Stimulated activated CD4-positive, alpha-beta T cell treated with anti-CD3 and anti-CD28 coated beads, Interleukin-4, amount 100 ng/mL, for 4 hours (primary cell): ENCODE measurements at regions not wholly inside any gene's neighbourhood (a gene's known extent, or its start where the extent isn't known, plus 50 kb on each side); places are given as distances from the start of the nearest gene placed in this dataset.

Source experiments
- DNase-seq, 2 experiments: peaks; one replicate each; pipeline ENCODE4 v3.0.0-alpha.2; 2020

DNA sequence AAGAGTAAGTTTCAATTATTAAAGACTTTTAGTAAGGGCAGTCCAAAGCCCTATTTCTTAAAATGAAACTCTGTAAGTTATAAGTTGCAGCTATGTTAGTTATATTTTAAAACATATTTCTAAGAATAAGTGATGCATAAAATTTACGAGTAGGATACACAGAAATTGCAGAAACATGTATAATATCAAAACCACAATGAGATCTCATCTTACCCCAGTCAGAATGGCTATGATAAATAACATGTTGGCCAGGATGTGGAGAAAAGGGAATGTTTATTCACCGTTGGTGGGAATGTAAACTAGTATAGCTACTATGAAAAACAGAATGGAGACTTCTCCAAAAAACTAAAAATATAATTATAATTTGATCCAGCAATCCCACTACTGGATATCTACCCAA is 201.2 kb downstream of the CBLN2 start:
- DNase-seq, result no peak

DNA sequence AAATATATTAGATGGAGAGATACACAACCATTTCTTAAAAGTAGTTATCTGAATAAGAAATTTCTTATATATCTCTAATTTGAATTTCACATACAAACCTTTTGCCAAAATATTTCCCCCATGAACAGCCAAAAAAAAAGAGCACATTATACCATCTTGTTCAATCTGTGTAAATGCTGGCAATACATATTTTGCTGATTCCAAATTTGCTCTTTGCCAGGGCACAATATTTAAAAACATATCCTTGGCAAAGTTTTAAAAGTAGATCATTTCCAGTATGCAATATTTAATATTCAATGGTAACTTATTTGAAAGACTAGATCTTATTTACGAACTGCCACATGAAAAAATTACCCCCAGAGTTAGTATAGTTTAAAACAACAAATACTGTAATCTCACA is 204.2 kb downstream of the CBLN2 start:
- no peak for DNase-seq

DNA sequence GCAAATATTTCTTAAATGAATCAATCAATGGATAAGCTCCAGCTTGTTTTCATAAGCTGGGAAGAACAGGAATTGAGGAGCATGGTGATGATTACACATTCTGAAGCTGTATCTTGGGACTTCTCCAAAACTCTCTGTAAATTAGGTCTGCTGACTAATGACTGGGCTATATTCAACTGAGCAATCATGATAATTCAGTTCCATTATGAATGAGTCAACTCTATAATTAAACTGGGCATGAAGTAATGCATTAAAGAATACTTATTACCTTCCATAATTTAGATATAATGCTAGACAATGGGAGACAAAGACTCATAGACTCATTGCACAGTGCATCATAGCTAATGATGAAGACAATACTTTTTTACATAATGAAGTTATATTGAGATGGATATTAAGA is 207.4 kb downstream of the CBLN2 start:
- no peak for DNase-seq

DNA sequence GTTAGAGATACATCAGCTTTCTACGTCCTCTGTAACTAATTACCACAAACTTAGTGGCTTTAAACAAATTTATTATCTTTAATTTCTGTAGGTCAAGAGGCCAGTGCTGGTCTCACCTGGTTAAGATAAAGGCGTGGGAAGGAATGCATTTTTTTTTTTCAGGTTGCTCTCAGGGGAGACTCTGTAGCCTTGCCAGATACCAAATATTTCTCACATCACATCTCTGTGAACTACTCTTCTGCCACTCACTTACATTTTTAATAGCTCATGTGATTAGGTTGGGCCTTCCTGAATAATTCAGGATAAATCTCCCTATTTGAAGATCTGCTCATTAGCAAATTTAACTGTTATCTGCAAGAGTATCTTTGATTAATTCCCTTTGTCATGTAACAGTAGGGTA is 214.6 kb downstream of the CBLN2 start:
- DNase-seq, result no peak

DNA sequence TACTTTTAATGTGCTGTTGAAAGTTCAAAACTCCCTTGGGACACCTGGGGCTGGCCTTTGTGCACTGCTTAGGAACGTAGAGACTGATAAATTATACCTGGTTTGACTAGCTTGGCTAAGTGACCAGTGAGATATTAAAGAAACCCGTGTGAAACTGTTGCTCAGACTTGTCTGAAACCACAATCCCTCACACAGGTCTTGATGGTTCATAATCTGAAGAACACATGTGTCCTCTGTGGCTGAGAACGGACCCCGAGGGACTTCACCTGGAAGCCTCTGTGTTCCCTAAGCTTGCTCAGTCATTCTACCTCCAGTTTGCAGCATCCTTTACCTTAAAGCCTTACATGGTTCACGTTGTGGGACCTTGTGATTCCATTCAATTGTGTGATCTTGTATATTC is 218.8 kb downstream of the CBLN2 start:
- no peak for DNase-seq

DNA sequence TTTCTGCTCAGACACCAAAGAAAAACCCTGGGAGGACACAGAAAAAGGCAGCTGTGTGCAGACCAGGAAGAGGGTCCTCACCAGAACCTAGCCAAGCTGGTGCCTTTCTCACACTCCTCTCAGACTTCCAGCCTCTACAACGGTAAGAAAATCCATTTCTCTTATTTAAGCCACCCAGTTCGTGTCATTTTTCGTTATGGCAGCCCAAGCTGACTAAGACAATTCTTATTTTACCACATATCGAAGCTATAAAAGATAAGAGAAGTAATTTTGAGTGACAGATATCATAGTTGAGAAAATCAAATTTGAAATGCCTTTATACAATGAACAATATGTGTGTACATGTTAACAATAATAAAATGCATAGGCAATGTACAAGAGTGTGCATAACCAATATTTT is 219.5 kb downstream of the CBLN2 start:
- no peak for DNase-seq

DNA sequence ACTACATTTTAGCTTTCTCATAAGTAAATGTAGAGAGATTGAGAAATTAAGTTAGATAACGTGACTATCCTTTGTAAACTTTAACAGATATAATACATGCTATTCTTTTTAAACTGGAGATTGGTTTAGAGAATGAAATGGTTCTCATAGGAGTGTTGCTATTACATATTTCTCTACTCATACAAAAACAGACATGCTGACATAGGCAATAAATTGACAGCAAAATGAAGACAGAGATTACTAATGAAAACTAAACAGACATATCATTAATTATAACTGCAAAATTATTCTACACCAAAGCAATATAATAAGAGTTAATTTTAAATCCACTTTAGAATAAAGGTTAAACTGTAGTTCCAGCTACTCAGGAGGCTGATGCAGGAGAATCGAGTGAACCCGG is 227.6 kb downstream of the CBLN2 start:
- DNase-seq, result no peak

DNA sequence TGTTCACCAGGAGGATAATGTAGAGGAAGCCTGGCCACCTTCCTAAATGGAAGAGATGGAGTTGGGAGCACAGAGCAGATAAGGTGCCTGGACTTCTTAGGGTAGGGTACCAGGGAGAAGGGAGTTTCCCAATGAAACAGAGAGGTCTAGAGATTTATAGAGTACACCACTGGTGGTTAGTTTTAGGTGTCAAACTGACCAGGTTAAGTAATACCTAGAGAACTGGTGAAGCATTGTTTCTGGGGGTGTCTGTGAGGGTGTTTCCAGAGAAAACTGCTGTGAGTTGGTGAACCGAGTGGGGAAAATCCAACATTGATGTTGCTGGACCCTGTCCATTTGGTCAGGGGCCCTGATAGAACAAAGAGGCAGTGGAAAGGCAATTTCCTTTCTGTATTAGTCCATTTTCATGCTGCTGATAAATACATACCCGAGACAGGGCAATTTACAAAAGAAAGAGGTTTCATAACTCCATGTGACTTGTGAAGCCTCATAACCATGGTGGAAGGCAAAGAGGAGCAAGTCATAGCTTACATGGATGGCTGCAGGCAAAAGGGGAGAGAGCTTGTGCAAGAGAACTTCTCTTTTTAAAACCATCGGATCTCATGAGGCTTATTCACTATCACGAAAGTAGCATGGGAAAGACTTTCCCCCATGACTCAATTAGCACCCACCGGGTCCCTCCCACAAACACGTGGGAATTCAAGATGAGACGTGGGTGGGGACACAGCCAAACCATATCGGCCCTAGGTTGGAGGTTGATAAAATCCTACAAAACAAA is 260.8 kb downstream of the CBLN2 start:
- no peak for DNase-seq

DNA sequence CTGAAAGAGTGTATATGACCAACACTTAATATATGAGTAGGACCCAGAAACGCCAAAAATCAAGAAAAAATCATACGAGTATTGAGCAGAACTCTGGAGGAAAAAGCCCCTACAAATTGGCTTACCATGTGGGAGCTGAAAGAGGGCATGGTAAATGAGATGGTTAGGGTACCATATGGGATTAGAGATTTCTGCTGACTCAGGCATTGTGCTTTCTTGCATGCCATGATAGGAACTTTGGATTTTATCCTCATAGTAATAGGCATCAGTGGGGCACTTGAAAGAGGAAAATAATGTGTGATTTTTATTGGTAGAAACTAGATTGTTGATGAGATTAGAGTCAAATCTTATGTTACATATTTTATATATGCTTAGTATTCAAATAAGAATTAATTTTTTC is 271.1 kb downstream of the CBLN2 start:
- DNase-seq, result no peak

DNA sequence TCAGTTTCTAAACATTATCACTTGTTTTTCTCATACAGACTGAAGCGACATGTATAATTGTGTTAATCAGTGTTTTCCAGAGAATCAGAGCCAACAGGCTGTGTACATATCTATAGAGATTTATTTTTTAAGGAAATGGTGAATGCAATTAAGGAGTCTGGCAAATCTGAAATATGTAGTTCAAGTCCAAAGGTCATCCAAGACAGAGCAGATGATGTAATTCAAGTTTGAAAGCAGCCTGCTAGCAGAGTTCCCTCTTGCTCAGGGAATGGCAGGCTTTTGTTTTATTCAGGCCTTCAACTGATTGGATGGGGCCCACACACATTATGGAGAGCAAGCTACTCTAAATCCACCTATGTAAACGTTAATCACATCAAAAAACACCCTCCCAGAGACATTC is 282.6 kb downstream of the CBLN2 start:
- DNase-seq, result no peak

DNA sequence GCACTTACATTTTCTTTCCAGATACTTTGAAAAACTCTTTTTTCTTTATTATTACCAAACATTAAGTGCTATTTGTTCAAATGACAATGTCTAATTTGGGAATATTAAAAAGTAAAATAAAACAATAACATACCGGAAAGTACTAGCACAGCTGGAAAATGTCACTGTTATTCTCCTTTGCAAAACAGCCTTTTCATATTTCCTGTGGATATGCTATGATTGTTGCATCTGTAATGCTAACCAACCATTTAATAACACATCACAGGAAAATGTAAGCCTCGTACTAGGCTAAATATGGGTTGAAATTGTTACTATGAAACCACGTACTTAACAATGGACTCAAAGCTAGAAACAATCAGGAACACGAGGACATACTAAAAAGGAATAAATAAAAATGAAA is 298.1 kb downstream of the CBLN2 start:
- no peak for DNase-seq

DNA sequence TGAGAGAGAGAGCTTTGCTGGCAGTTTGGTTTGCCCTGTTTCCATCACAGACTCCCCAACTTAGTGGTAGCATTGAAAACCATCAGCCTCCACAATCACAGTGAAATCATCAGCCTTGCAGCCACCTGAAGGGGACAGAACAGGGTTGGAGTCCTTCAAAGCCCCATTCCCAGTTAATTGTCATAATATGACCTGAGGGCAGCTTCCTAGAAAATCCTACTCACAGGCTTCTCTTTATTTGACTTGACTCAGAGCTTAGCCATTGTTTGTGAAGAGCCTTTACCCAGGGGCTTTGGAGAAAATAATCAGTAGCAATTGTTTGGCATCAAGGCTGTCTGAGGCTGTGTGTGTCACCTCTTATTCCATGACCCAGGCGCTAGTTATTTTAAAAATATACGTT is 308.7 kb downstream of the CBLN2 start:
- DNase-seq, result no peak

DNA sequence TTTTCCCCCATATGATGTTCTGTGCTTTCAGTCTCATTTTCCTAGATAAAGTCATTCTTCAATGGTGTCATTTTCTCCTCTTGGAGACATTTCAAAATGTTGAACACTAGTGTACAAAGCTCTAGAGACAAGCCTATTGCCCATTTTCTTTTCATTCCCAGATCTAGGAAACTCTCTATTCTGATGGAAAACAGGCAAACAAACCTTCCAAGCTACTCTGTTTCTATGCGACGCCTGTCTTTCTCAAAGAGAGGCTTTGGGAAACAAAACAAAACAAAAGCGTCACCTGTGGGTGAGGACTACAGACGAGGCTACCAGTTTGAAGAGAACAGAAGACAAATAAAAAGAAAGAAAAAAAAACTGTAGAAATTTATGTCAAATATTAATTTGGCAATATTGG is 311.0 kb downstream of the CBLN2 start:
- DNase-seq, result no peak

DNA sequence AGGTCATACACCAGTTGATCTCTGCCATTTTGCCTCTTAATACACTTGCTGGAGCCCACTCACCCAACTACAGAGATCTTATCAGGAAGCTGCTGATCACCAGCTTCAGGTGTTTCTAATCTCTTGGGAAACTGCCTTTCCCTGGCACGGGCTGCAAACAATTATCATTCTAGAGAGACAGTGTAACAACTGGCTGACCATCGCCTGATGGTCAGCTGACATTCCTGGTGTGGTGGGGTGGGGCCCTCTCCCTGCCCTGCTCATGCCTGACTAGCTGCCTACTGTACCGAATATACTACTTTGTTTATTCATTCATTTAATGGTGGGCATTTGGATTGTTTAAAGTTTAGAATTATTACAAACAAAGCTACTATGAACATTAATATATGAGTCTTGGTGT is 311.5 kb downstream of the CBLN2 start:
- DNase-seq, result no peak

DNA sequence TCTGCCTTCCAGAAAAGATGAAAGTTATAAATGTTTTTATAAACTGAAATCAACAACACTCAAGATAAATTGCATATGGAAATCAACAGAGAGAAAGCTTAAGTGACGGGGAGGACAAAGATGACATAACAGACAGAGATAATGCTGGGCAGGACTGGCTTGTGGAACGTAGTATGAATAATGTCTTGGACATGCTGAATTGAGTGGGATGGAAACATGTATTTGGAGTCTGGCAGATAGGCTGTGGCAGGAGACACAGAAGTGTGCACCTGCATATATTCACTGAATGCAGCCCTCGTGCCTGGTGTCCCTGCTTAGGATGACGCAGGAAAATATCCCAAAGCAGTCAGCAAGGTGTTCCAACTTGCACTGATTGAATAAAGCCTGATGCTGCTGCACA is 318.2 kb downstream of the CBLN2 start:
- no peak for DNase-seq

DNA sequence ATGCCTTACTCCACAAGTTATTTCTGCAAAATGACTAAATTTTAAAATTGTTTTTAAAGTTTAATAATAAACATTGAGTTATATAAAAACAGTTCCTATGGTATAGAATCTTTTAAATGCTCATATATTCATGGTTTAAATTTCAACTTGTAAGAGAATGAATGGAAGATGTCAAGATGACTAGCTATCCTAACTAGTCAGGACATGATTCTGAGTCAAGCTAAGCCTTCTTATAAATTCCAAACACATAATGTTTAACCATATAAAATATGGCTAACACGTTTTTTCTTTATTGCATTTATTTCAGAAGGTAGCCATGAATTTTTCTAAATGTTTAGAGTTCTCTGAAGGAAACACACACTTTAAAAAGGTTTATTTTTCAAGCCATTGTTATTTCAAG is 320.4 kb downstream of the CBLN2 start:
- DNase-seq, result no peak

DNA sequence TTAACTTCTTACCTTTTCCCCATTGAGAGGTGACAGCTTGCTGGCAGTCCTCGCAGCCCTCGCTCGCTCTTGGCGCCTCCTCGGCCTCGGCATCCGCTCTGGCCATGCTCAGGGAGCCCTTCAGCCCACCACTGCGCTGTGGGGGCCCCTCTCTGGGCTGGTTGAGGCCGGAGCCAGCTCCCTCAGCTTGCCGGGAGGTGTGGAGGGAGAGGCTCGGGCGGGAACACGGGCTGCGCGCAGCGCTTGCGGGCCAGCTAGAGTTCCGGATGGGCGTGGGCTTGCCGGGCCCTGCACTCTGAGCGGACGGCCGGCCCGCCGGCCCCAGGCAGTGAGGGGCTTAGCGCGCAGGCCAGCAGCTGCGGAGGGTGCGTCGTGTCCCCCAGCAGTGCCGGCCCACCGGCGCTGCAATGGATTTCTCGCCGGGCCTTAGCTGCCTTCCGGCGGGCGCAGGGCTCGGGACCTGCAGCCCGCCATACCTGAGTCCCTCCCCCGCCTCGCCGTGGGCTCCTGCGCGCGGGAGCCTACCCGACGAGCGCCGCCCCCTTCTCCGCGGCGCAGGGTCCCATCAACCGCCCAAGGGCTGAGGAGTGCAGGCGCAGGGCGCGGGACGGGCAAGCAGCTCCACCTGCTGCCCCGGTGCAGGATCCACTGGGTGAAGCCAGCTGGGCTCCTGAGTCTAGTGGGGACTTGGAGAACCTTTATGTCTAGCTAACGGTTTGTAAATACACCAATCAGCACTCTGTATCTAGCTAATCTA is 335.0 kb downstream of the CBLN2 start:
- no peak for DNase-seq

DNA sequence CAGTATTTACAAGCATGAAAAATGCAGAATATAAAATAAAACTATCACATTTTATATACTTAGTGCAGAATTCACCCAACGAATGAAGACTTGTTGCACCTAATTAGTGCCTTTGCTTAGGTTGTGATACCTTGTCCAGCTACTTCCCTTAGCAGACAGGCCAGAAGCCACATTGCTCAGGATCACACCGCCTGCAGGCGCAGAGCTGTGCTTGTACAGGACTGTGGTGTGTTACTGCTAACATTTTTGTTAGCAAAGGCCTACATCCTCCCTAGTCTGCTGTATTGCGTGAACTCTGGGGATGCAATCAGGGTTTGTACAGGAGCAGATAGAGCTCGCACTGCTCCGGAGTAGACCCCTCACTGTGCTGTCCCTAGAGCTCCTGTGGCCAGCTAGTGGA is 336.9 kb downstream of the CBLN2 start:
- no peak for DNase-seq

DNA sequence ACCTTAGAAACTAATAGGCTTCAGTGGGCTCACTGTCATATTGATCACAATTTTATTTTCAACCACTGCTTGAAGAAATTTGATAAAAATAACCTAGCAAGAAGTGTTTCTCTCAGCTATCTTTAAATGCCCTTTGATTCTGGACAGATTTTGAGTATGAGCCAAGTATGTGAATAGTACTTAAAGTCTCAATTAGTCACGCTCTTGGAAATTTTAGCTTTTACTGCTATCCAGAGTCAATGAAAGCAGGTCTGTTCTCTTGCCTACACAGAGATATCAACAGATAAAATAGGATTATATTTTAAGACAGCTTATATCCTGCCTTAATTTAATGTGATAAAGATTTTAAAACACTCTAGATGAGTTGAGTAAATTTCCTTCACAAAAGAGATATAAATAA is 337.3 kb downstream of the CBLN2 start:
- DNase-seq, result no peak

DNA sequence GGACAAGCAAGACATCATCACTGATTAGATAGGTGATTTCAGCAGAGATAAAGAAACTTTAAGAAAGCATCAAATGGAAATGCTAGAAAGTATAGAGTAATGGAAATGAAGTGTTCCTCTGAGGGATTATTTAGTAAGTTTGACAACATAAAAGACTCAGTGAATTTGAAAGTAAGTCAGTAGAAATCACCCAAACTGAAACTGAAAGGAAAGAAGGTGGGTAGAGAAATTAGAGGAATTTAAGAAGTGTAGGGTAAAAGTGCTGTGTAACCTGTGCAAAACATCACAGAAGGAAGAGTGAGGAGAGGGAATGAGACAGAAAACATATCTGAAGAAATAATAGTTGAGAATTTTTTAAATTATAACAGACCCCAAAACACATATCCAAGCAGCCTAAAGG is 343.1 kb downstream of the CBLN2 start:
- no peak for DNase-seq

DNA sequence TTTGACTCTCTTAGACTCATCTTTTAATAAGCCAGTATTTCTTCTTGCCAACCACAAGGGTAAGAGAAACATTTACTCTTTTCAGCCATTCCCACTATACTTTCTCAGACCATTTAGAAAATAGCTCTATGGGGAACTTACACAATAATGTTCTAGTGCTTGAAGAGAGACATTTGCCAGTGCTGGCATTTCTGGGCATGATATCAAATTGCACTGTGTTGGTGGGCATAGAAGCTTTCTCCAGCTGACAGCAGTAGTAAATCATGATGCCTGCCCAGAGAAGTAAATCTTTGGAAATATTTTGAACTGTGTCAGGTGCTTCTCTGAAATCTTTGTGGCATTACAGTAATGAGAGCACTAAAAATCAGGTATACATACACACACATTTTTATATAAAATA is 346.6 kb downstream of the CBLN2 start:
- DNase-seq, result no peak

DNA sequence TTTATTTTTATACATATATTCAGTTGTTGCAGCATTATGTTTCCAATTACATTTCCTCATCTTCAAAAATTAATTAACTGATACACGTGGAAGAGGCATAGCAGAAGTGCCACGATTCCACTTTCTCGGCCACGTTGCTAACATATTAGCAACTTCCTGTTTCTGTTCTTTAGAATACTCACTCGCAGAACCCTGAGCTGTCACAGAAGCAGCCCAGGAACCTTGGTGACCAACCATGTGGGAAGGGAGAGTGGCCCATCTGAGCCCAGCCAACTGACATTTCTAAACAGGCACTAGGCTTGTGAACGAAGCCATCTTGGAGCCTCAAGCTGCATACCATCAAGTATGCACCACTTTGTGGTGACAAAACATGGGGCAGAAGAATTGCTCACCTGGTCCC is 350.1 kb downstream of the CBLN2 start:
- DNase-seq, result no peak

DNA sequence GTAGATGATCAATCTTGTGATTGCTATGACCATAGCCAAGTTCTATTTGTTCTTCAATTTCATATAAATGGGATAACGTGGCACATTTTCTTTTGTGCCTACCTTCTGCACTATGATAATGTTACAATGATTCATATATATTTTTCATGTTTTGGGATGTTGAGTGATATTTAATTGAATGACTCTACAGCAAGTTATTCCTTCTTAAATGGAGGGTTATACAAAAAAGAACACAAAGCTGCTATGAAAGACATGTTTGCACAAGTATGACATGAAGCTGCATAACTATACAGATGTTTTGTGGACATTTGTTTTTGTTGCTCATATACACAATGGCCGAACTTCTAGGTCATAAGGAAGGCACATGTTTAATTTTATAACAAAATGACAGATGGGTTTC is 356.2 kb downstream of the CBLN2 start:
- DNase-seq, result no peak

DNA sequence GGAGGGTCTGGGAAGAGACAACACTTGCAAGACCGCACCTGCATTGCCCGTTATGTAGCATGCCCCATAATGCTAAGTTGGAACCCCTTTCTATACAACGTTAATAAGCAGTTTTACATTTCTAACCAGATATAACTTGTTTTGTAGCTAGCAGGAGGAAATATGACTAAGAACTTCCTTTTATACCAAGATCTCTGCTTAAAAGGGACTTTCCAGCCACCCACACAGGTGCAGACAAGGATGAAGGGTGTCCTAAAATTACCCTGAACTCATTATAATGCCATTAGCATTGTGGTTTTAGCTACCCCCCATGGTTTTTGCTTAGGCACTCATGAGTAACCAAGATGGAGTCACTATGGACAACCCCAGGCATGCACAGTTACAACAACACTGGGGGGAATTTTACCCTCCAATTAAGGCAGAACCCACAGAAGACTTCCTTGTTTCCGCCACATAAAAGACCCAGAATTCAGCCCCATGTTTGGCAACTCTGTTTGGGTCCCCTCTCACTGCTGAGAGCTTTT is 362.8 kb downstream of the CBLN2 start:
- no peak for DNase-seq

DNA sequence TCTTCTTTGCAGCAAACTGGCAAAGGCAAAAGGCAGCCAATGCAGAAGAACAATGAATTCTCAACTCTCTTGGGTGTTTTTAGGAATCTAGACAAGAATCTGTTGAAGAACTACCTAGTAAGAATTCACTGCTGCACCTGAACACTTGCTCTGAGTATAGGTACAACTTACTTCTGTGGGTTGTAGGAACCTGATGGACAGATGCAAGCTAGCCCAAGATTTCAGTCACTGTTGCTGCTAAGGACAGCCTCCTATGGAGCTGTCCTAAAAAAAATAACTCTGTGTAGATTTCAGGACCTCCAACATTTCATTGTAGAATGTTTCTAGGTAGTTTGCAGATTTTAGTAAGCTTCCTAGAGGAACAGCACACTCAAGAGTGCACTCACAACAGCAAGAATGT is 363.5 kb downstream of the CBLN2 start:
- DNase-seq, result no peak
